Cardiac fibroblast (primary cell): ENCODE measurements at regions not wholly inside any gene's neighbourhood (a gene's known extent, or its start where the extent isn't known, plus 50 kb on each side); places are given as distances from the start of the nearest gene placed in this dataset.

Experiments used
- DNase-seq, 2 donors: peaks; one replicate each; pipeline versions ENCODE4 v3.0.0 to v3.0.0-alpha.2; 2010; ENCODE audit warnings: low read depth in 2 of 2
- H3K4me3 ChIP-seq, 2 donors: replicated peaks in 1 of 2; 1 replicate in 1 of 2; 2 replicates in 1 of 2; pipeline ENCODE4 v1.5.1; 2011; ENCODE audit warnings: low read depth in 2 of 2, low read length in 2 of 2, mild to moderate bottlenecking in 2 of 2, moderate library complexity in 1 of 2
- TF ChIP-seq, protein P1 (sequence below): IDR thresholded peaks from one replicate; pipeline ENCODE4 v1.5.1; 2011; ENCODE audit warnings: low read depth, mild to moderate bottlenecking, low read length, inconsistent platforms

GRCh38 chr4:180784940-180785339, 1458.3 kb upstream of the TENM3 start:
- DNase-seq = no peak
- no peak overlapping the region for H3K4me3 ChIP-seq
- TF ChIP-seq, protein P1, sequence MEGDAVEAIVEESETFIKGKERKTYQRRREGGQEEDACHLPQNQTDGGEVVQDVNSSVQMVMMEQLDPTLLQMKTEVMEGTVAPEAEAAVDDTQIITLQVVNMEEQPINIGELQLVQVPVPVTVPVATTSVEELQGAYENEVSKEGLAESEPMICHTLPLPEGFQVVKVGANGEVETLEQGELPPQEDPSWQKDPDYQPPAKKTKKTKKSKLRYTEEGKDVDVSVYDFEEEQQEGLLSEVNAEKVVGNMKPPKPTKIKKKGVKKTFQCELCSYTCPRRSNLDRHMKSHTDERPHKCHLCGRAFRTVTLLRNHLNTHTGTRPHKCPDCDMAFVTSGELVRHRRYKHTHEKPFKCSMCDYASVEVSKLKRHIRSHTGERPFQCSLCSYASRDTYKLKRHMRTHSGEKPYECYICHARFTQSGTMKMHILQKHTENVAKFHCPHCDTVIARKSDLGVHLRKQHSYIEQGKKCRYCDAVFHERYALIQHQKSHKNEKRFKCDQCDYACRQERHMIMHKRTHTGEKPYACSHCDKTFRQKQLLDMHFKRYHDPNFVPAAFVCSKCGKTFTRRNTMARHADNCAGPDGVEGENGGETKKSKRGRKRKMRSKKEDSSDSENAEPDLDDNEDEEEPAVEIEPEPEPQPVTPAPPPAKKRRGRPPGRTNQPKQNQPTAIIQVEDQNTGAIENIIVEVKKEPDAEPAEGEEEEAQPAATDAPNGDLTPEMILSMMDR = no peak

DNA sequence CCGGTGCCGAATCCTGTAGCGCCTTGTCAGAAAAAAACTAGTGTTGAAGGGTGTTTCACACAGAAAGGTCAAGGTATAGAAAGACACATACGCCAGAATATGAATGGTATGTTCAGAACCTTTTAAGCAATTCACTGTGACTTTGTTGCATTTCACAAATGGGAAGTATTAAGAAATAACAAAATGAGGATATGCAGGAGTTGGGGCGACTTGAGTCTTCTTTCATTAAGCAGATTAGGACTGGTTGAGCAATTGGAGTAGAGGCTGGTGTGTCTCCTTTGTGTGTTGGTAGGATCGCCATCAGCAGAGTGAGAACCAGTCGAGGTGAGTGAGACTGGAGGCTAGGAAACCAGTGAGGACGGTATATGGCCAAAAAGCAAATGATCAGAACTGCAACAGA, 1454.5 kb upstream of the TENM3 start:
- no peak for DNase-seq
- TF ChIP-seq, protein P1 = no peak
- no peak overlapping the region for H3K4me3 ChIP-seq

GRCh38 chr4:180789929-180790328, 1453.3 kb upstream of the TENM3 start:
- TF ChIP-seq, protein P1 = no peak
- H3K4me3 ChIP-seq = no peak overlapping the region
- DNase-seq = no peak

DNA sequence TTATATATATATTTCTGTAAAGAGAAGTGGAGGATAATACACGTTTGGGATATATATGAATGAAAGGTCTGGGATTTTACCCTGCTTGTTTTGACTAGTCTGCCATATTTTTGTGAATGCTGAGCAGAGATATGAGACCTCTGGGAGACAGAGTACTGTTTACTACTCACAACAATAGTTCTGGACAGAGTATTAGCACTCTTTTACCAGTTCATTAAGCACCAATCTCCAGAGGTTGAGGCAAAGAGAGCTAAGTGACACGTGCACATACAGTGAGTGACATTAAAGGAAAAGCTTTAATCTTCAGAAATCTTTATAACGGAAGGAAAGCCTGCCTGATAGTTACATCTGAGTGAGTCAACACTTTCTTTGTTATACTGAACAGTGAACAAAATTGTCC, 1452.7 kb upstream of the TENM3 start:
- TF ChIP-seq, protein P1 = no peak
- H3K4me3 ChIP-seq = no peak overlapping the region
- no peak for DNase-seq

DNA sequence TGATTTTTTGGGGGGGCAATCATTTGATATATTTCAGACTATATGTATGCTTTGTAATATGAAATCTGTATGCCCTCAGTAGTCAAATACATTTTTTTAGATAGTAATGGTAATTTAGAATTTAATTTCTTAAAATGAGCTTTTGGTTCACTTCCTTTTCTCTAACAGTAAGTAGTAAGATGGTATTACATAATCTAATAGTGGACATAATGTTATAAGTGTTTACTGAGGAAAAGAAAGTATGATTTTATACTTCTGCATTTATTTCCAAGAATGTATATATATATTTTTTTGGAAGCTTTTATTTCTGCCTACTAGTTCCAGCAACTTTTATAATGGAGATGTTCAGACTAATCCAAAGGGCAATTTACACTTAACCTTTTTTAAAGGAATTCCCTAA, 1450.7 kb upstream of the TENM3 start:
- DNase-seq = no peak
- TF ChIP-seq, protein P1 = no peak
- H3K4me3 ChIP-seq = no peak overlapping the region

DNA sequence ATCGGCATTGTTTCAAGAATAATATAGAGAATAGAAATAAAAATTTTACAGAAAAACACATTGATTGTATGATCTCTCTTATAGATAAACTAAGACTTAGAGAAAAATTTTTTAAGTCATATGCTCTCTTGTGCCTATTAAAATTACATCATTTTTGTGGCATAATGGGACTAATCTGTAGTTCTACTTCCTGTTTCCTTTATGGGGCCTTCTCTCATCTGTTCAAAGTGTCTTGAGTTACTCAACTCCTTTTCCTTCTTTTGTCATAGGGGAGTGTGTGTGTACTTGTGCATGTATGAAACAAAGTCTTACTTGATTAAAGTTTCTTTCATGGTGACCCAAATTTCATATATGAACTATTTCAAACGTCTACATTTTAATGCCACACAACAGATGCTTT, 1448.9 kb upstream of the TENM3 start:
- TF ChIP-seq, protein P1 = no peak
- no peak for DNase-seq
- no peak overlapping the region for H3K4me3 ChIP-seq

- H3K4me3 ChIP-seq = no peak overlapping the region
- TF ChIP-seq, protein P1 = no peak
Measured at GRCh38 chr4:180798036-180798577, 1445.1 kb upstream of the TENM3 start.

More at GRCh38 chr4:180798036-180798577, 1445.1 kb upstream of the TENM3 start:
- no peak for DNase-seq
